ENCODE measurements at regions not wholly inside any gene's neighbourhood (a gene's known extent, or its start where the extent isn't known, plus 50 kb on each side); places are given as distances from the start of the nearest gene placed in this dataset.

DNA sequence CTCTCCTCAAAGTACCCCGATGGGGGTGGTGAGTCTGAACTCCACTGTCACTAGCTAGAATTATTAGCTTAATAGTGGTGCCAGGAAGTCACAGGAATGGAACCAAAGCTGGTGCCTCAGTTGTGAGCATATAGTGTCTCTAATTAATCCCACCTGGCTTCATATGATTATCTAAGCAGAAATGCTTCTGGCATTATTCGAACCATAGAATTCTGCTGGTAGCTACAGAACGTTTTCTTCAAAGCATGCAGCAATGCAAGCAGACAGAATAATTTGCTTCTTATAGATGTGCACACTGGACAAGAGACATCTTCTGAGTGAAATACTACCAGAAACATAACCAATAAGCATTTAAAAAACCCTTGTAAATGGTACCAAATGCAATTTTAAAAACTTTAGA, 160.9 kb downstream of the IMPG2 start:
- TF ChIP-seq EZH2 (IDR thresholded peaks at IDR 0.05) = no peak
- TF ChIP-seq POLR2AphosphoS5 (IDR thresholded peaks at IDR 0.05; ENCODE audit: borderline replicate concordance, low read depth, low read length) = no peak
- TF ChIP-seq FOXP2 (optimal IDR thresholded peaks at IDR 0.05; ENCODE audit: control extremely low read depth, extremely low read length, insufficient read depth) = no peak

DNA sequence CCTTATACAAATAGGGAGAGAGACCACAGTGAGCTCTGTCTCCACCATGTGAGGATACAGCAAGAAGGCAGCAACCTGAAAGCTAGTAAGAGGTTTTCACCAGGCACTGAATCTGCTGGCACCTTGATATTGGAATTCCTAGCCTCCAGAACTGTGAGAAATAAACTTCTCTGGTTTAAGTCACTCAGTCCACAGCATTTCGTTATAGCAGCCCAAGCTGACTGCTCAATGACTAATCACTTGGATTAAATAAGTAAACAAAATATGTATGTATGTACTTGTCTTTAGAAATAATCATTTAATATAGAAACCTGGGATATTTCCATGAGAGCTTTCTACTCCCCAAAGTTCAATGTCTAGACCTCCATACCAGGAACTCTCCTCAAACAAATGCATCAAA, 162.0 kb downstream of the IMPG2 start:
- Histone ChIP-seq H3K36me3 (ENCODE audit: insufficient read depth, low read length) (no peaks in the 10 kb centered on the region), H3K27ac (no peak overlapping the region), H3K4me3 (no peak overlapping the region), H3K9ac (ENCODE audit: insufficient read length) (no peak overlapping the region), H3K9me3 (ENCODE audit: low read depth, low read length) (no peaks in the 10 kb centered on the region)
- no peak for TF ChIP-seq POLR2AphosphoS5 (IDR thresholded peaks at IDR 0.05; ENCODE audit: borderline replicate concordance, low read depth, low read length)
- no peak for TF ChIP-seq EZH2 (IDR thresholded peaks at IDR 0.05)
- TF ChIP-seq FOXP2 (optimal IDR thresholded peaks at IDR 0.05; ENCODE audit: control extremely low read depth, extremely low read length, insufficient read depth) = no peak
- no peak for DNase-seq (ENCODE audit: low read depth, low spot score)

More for the DNA sequence above, 160.9 kb downstream of the IMPG2 start:
- no peaks in the 10 kb centered on the region for H3K36me3 ChIP-seq (ENCODE audit: insufficient read depth, low read length)
- peak overlapping the region; percentile 82 for H3K27ac ChIP-seq
- DNase-seq (ENCODE audit: low read depth, low spot score) = peak; percentile 56
- no peak overlapping the region for H3K9ac ChIP-seq (ENCODE audit: insufficient read length)
- H3K4me3 ChIP-seq = peak overlapping the region; percentile 50
- H3K9me3 ChIP-seq (ENCODE audit: low read depth, low read length) = no peaks in the 10 kb centered on the region

DNA sequence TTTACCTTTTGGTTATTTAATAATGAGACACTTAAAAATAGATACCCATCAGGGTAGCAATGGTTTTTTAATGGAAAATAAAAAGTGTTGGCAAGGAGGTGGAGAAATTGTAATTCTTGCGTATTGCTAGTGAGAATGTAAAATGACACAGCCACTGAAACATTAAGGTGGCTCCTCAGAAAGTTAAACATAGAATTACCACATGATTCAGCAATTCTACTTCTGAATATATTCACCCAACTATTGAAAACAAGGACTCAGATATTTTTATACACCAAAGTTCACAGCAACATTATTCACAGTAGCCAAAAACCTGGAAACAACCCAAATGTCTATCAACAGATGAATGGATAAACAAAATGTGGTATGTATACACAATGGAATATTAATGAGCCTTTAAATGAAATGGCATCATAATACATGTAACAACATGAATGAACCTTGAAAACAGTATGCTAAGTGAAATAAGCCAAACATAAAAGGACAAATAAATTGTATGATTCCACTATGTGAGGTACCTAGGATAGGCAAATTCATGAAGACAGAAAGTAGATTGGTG, 163.5 kb downstream of the IMPG2 start:
- TF ChIP-seq EZH2 (IDR thresholded peaks at IDR 0.05) (no peak), FOXP2 (optimal IDR thresholded peaks at IDR 0.05; ENCODE audit: control extremely low read depth, extremely low read length, insufficient read depth) (no peak), POLR2AphosphoS5 (IDR thresholded peaks at IDR 0.05; ENCODE audit: borderline replicate concordance, low read depth, low read length) (no peak)
- Histone ChIP-seq H3K9ac (ENCODE audit: insufficient read length) (no peak overlapping the region), H3K36me3 (ENCODE audit: insufficient read depth, low read length) (no peaks in the 10 kb centered on the region), H3K27ac (no peak overlapping the region), H3K9me3 (ENCODE audit: low read depth, low read length) (no peaks in the 10 kb centered on the region), H3K4me3 (no peak overlapping the region)
- no peak for DNase-seq (ENCODE audit: low read depth, low spot score)

DNA sequence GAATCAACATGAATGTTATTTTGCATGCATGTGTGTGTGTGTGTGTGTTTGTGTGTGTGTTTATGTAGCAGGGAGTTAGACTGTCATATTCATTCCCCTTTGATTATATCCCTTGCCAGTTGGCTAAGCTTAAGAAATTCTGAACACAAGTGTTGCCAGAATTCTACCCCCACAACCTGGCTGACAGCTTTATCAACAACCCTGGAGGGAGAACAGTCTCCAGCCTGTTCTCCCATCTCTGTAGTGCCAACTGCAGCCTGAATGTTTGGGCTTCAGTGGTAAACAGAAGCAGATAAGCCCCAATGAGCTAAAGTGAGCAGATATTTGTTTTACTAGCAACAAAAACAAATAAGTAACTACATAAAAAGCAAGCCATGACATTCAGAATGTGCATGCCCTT, 162.6 kb upstream of the ABI3BP start:
- no peak for DNase-seq (ENCODE audit: low read depth, low spot score)
- H3K9me3 ChIP-seq (ENCODE audit: low read depth, low read length) = no peaks in the 10 kb centered on the region
- H3K27ac ChIP-seq = no peak overlapping the region
- no peak for TF ChIP-seq POLR2AphosphoS5 (IDR thresholded peaks at IDR 0.05; ENCODE audit: borderline replicate concordance, low read depth, low read length)
- no peak overlapping the region for H3K4me3 ChIP-seq
- H3K36me3 ChIP-seq (ENCODE audit: insufficient read depth, low read length) = no peaks in the 10 kb centered on the region
- no peak overlapping the region for H3K9ac ChIP-seq (ENCODE audit: insufficient read length)

DNA sequence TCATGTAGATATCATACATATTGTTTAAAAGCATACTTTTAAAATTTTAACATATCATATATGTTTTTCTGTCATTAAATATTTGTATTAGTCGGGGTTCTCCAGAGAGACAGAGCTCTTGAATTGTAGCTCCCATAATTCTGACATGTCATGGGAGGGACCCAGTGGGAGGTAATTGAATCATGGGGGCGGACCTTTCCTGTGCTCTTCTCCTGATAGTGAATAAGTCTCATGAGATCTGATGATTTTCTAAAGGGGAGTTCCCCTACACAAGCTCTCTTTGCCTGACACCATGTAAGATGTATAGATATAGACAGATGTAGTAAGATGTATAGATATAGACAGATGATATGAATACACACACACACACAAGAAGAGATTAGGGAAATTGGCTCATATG, 161.2 kb upstream of the ABI3BP start:
- Histone ChIP-seq H3K9me3 (ENCODE audit: low read depth, low read length) (no peaks in the 10 kb centered on the region), H3K36me3 (ENCODE audit: insufficient read depth, low read length) (no peaks in the 10 kb centered on the region), H3K9ac (ENCODE audit: insufficient read length) (no peak overlapping the region), H3K27ac (no peak overlapping the region), H3K4me3 (no peak overlapping the region)
- TF ChIP-seq EZH2 (IDR thresholded peaks at IDR 0.05) (no peak), FOXP2 (optimal IDR thresholded peaks at IDR 0.05; ENCODE audit: control extremely low read depth, extremely low read length, insufficient read depth) (no peak), POLR2AphosphoS5 (IDR thresholded peaks at IDR 0.05; ENCODE audit: borderline replicate concordance, low read depth, low read length) (no peak)
- no peak for DNase-seq (ENCODE audit: low read depth, low spot score)

DNA sequence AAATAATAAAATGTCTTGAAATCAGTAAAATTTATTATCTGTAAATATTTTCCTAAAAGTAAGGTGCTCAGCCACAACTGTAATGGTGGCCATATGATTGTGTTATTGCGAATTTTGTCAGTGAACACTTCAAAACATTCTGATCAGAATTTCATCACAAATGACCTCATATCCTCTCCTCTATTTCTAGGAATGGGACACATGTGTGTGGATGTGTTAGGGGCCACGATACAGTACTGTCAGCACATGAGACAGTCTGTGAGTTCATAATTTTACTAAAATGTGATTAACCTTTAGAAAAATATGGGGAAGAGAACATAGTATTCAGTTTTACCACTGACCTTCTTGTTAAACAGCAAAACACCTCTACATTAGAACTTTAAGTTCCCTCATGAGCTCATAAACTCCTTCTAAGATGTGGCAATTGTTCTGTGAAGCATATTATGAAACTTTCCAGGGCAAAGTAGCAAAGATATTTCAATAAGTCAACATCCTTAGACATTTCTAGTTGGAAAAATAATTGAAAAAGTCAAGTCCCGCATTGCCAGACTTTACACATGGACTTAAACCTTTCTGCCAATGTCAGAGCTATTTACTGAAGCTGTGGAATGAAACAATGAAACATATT, 158.2 kb upstream of the ABI3BP start:
- H3K9ac ChIP-seq (ENCODE audit: insufficient read length) = no peak overlapping the region
- H3K36me3 ChIP-seq (ENCODE audit: insufficient read depth, low read length) = no peaks in the 10 kb centered on the region
- no peak for TF ChIP-seq FOXP2 (optimal IDR thresholded peaks at IDR 0.05; ENCODE audit: control extremely low read depth, extremely low read length, insufficient read depth)
- TF ChIP-seq EZH2 (IDR thresholded peaks at IDR 0.05) = no peak
- TF ChIP-seq POLR2AphosphoS5 (IDR thresholded peaks at IDR 0.05; ENCODE audit: borderline replicate concordance, low read depth, low read length) = no peak
- H3K4me3 ChIP-seq = no peak overlapping the region
- H3K9me3 ChIP-seq (ENCODE audit: low read depth, low read length) = no peaks in the 10 kb centered on the region
- no peak for DNase-seq (ENCODE audit: low read depth, low spot score)
- H3K27ac ChIP-seq = no peak overlapping the region

DNA sequence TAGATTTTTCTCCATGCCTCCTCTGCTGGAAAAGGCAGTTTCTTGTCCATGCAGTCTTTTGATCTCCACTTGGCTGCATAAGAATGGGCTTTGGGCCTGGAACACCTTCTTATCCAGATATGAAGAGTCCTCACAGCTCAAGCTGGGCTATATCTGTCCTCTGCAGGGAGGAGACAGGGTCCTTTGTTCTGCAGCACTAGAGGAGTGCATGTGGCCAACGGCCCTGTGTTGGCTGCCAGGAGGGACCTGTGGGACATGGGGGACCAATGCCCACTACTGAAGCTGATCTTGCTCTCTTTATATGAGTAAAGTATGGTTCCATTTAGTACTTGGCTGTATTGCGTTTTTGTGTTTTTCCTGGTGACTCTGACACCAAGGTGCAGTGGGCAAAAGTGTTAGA, 157.3 kb upstream of the ABI3BP start:
- Histone ChIP-seq H3K9ac (ENCODE audit: insufficient read length) (no peak overlapping the region), H3K36me3 (ENCODE audit: insufficient read depth, low read length) (no peaks in the 10 kb centered on the region), H3K4me3 (no peak overlapping the region), H3K9me3 (ENCODE audit: low read depth, low read length) (no peaks in the 10 kb centered on the region), H3K27ac (no peak overlapping the region)
- TF ChIP-seq EZH2 (IDR thresholded peaks at IDR 0.05) = no peak
- no peak for TF ChIP-seq POLR2AphosphoS5 (IDR thresholded peaks at IDR 0.05; ENCODE audit: borderline replicate concordance, low read depth, low read length)
- no peak for TF ChIP-seq FOXP2 (optimal IDR thresholded peaks at IDR 0.05; ENCODE audit: control extremely low read depth, extremely low read length, insufficient read depth)
- no peak for DNase-seq (ENCODE audit: low read depth, low spot score)

DNA sequence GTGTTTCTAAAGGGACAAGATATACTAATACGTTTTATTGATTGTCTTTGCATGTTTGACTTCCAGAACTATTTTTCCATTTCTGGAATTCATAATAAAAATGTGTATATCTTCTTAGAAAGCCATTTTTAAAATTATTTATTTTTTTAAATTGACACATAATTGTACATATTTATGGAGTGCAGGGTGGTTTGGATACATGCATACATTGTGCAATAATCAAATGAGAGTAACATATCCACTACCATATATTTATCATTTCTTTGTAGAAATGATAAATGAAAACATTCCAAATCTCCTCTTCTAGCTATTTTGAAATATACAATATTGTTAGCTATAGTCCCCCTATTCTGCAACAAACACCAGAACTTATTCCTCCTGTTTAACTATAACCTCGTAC, 156.5 kb upstream of the ABI3BP start:
- Histone ChIP-seq H3K4me3 (no peak overlapping the region), H3K27ac (no peak overlapping the region)
- no peak for TF ChIP-seq EZH2 (IDR thresholded peaks at IDR 0.05)
- no peak for TF ChIP-seq FOXP2 (optimal IDR thresholded peaks at IDR 0.05; ENCODE audit: control extremely low read depth, extremely low read length, insufficient read depth)
- no peak for TF ChIP-seq POLR2AphosphoS5 (IDR thresholded peaks at IDR 0.05; ENCODE audit: borderline replicate concordance, low read depth, low read length)

DNA sequence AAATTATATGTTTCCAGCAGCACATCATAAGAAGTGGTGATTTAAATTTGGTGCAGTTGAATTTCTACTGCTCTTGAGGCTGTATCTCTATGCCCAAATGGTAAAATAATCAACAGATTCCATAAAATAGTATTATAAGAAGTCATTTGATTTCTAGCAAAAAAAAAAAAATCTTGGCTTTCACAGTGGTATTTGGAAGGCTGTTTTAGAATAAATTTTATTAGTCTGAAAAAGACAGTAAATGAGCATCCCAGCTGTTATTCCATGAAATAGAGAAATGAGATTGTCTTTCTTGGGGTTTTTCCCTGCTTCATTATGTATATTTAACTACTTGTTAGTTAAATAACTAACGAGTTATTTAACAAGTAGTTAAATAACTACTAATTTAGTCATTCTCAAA, 156.0 kb upstream of the ABI3BP start:
- H3K27ac ChIP-seq = no peak overlapping the region
- DNase-seq (ENCODE audit: low read depth, low spot score) = no peak
- no peak overlapping the region for H3K9ac ChIP-seq (ENCODE audit: insufficient read length)
- no peaks in the 10 kb centered on the region for H3K9me3 ChIP-seq (ENCODE audit: low read depth, low read length)
- no peak overlapping the region for H3K4me3 ChIP-seq
- TF ChIP-seq FOXP2 (optimal IDR thresholded peaks at IDR 0.05; ENCODE audit: control extremely low read depth, extremely low read length, insufficient read depth) (no peak), POLR2AphosphoS5 (IDR thresholded peaks at IDR 0.05; ENCODE audit: borderline replicate concordance, low read depth, low read length) (no peak), EZH2 (IDR thresholded peaks at IDR 0.05) (no peak)
- H3K36me3 ChIP-seq (ENCODE audit: insufficient read depth, low read length) = no peaks in the 10 kb centered on the region

More for the DNA sequence above, 156.5 kb upstream of the ABI3BP start:
- no peaks in the 10 kb centered on the region for H3K36me3 ChIP-seq (ENCODE audit: insufficient read depth, low read length)
- DNase-seq (ENCODE audit: low read depth, low spot score) = no peak
- no peak overlapping the region for H3K9ac ChIP-seq (ENCODE audit: insufficient read length)
- H3K9me3 ChIP-seq (ENCODE audit: low read depth, low read length) = no peaks in the 10 kb centered on the region

All from SK-N-MC (cell line).